ENCODE measurements at regions not wholly inside any gene's neighbourhood (a gene's known extent, or its start where the extent isn't known, plus 50 kb on each side); places are given as distances from the start of the nearest gene placed in this dataset.

- H3K36me3 ChIP-seq: no peaks in the 10 kb centered on the region
- no peak for TF ChIP-seq CTCF (IDR thresholded peaks at IDR 0.05)
These were observed 1540.6 kb upstream of the GBE1 start for GRCh38 chr3:83302091-83302490.

GRCh38 chr3:83317605-83318004 is 1556.2 kb upstream of the GBE1 start:
- TF ChIP-seq CTCF (IDR thresholded peaks at IDR 0.05): no peak
- H3K4me1 ChIP-seq: no peaks in the 10 kb centered on the region
- H3K36me3 ChIP-seq: no peaks in the 10 kb centered on the region
- no peak overlapping the region for H3K4me3 ChIP-seq
- no peak for DNase-seq (ENCODE audit: low spot score)
- no peaks in the 10 kb centered on the region for H3K9me3 ChIP-seq
- no peak overlapping the region for H3K27ac ChIP-seq
- H3K27me3 ChIP-seq: no peaks in the 10 kb centered on the region

More at GRCh38 chr3:83302091-83302490, 1540.6 kb upstream of the GBE1 start:
- Histone ChIP-seq H3K9me3 (peaks cover 0 to 4% of the 10 kb centered on the region in 2 donors), H3K4me3 (no peak overlapping the region), H3K27me3 (no peaks in the 10 kb centered on the region), H3K27ac (no peak overlapping the region), H3K4me1 (no peaks in the 10 kb centered on the region)
- no peak for DNase-seq (ENCODE audit: low spot score)

- H3K36me3 ChIP-seq: no peaks in the 10 kb centered on the region
- no peaks in the 10 kb centered on the region for H3K4me1 ChIP-seq
- no peaks in the 10 kb centered on the region for H3K9me3 ChIP-seq
- TF ChIP-seq CTCF (IDR thresholded peaks at IDR 0.05): no peak
- no peak overlapping the region for H3K4me3 ChIP-seq
- DNase-seq (ENCODE audit: low spot score): no peak
- H3K27me3 ChIP-seq: no peaks in the 10 kb centered on the region
- no peak overlapping the region for H3K27ac ChIP-seq
These were observed 1559.3 kb upstream of the GBE1 start for GRCh38 chr3:83320726-83321125.

- no peak for TF ChIP-seq CTCF (IDR thresholded peaks at IDR 0.05)
- no peak for DNase-seq (ENCODE audit: low spot score)
- no peaks in the 10 kb centered on the region for H3K4me1 ChIP-seq
- no peaks in the 10 kb centered on the region for H3K9me3 ChIP-seq
- no peaks in the 10 kb centered on the region for H3K36me3 ChIP-seq
- no peaks in the 10 kb centered on the region for H3K27me3 ChIP-seq
- H3K4me3 ChIP-seq: no peak overlapping the region
- H3K27ac ChIP-seq: no peak overlapping the region
These were observed 1560.0 kb upstream of the GBE1 start for GRCh38 chr3:83321457-83321856.

GRCh38 chr3:83321891-83322290 is 1560.4 kb upstream of the GBE1 start:
- H3K36me3 ChIP-seq: no peaks in the 10 kb centered on the region
- no peak for TF ChIP-seq CTCF (IDR thresholded peaks at IDR 0.05)
- H3K27me3 ChIP-seq: no peaks in the 10 kb centered on the region
- H3K9me3 ChIP-seq: no peaks in the 10 kb centered on the region
- H3K27ac ChIP-seq: no peak overlapping the region
- DNase-seq (ENCODE audit: low spot score): no peak
- H3K4me1 ChIP-seq: no peaks in the 10 kb centered on the region
- no peak overlapping the region for H3K4me3 ChIP-seq

GRCh38 chr3:83354205-83354604 is 1592.8 kb upstream of the GBE1 start:
- no peak for TF ChIP-seq CTCF (IDR thresholded peaks at IDR 0.05)
- Histone ChIP-seq H3K9me3 (no peaks in the 10 kb centered on the region), H3K36me3 (no peaks in the 10 kb centered on the region), H3K4me1 (no peaks in the 10 kb centered on the region), H3K4me3 (no peak overlapping the region), H3K27me3 (no peaks in the 10 kb centered on the region), H3K27ac (no peak overlapping the region)
- DNase-seq (ENCODE audit: low spot score): no peak
